ENCODE measurements at regions not wholly inside any gene's neighbourhood (a gene's known extent, or its start where the extent isn't known, plus 50 kb on each side); places are given as distances from the start of the nearest gene placed in this dataset.

- ATAC-seq (ENCODE audit: low read depth in 2 of 2) = no peak
- DNase-seq = no peak
- Mint-ChIP-seq H3K9me3 (peaks cover 13 to 63% (median 47%) of the 10 kb centered on the region in 7 donors), H3K4me3 (no peak overlapping the region), H3K36me3 (peaks cover 7 to 8% of the 10 kb centered on the region in 2 donors), H3K4me1 (no peaks in the 10 kb centered on the region), H3K27me3 (no peaks in the 10 kb centered on the region), H3K27ac (no peak overlapping the region)
Observed at GRCh38 chr6:85824329-85824728, 181.6 kb upstream of the SYNCRIP start.

DNA sequence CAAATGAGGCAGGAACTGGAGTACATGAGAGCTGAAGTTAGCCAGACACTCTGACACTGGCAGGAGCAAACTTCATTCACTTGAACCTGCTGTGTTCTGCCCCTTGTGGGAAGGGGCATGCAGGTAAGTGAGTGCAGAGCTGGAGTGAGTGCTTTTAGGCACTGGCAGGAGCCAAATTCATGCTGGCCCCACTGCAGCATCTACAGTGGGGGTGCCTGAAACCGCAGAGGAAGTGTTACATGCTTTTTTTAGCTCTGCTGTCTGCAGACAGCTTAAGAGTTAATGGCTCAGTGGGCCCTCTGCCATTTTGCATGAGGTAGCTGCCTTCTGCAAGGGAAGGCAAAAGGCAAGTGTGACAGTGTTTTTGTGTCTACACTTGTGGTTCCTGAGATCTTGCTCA is 167.9 kb upstream of the SYNCRIP start:
- H3K27me3 Mint-ChIP-seq = peaks cover 0 to 10% (median 0%) of the 10 kb centered on the region in 3 donors
- peaks cover 5 to 12% of the 10 kb centered on the region in 2 donors for H3K36me3 Mint-ChIP-seq
- ATAC-seq (ENCODE audit: low read depth in 2 of 2) = no peak
- H3K9me3 Mint-ChIP-seq = peaks cover 16 to 71% (median 40%) of the 10 kb centered on the region in 7 donors
- peak overlapping the region in 1 of 6 donors; percentile 71 for H3K27ac Mint-ChIP-seq
- no peak overlapping the region for H3K4me3 Mint-ChIP-seq
- no peak for DNase-seq
- H3K4me1 Mint-ChIP-seq = no peaks in the 10 kb centered on the region

DNA sequence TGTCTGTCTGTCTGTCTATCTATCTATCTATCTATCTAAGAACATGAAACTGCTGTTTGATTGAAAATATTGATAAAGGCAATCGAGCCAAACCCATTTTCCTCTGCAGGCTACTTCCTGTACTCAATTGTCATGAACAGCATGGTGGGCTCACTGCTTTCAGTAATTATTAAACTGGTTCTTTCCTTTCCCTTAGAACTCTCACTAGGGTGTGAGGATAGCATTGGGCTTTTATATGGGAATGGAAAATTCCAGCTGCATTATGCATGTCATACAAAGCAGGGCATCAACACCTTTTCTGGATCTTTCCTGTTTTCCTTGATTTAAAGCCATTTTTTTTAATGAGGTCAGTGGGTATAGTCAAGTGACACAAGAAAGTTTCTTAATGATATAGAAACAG is 161.0 kb upstream of the SYNCRIP start:
- ATAC-seq (ENCODE audit: low read depth in 2 of 2) = no peak

DNA sequence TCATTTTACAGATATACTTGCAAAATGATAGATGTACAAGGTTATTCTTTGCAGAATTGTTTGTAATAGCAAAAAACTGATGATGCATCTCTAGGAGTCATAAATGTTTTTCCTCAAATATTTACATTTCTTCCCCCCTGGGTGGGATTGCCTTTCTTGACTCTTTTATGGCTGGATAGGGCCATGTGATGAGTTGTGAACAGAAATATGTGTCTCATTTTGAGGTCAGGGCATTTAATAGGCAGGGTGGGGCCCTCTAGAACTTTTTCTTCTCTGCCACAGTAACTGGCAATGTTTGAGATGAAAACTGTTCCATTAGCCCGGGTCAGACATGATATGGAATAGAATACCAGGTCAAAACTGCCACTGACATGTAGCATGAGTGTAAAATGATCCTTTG is 159.5 kb upstream of the SYNCRIP start:
- no peak for ATAC-seq (ENCODE audit: low read depth in 2 of 2)
- H3K4me1 Mint-ChIP-seq = no peaks in the 10 kb centered on the region
- H3K27me3 Mint-ChIP-seq = peaks cover 0 to 8% (median 8%) of the 10 kb centered on the region in 3 donors
- no peak for DNase-seq
- peaks cover 0 to 7% of the 10 kb centered on the region in 2 donors for H3K36me3 Mint-ChIP-seq
- H3K27ac Mint-ChIP-seq = no peak overlapping the region
- H3K4me3 Mint-ChIP-seq = no peak overlapping the region
- peaks cover 3 to 9% (median 4%) of the 10 kb centered on the region in 7 donors for H3K9me3 Mint-ChIP-seq

More for the DNA sequence above, 161.0 kb upstream of the SYNCRIP start:
- H3K9me3 Mint-ChIP-seq = peaks cover 4 to 23% (median 13%) of the 10 kb centered on the region in 7 donors
- DNase-seq = no peak
- H3K4me1 Mint-ChIP-seq = no peaks in the 10 kb centered on the region
- H3K4me3 Mint-ChIP-seq = no peak overlapping the region
- H3K27ac Mint-ChIP-seq = no peak overlapping the region
- peaks cover 0 to 8% of the 10 kb centered on the region in 2 donors for H3K36me3 Mint-ChIP-seq
- H3K27me3 Mint-ChIP-seq = peaks cover 0 to 8% (median 5%) of the 10 kb centered on the region in 3 donors

DNA sequence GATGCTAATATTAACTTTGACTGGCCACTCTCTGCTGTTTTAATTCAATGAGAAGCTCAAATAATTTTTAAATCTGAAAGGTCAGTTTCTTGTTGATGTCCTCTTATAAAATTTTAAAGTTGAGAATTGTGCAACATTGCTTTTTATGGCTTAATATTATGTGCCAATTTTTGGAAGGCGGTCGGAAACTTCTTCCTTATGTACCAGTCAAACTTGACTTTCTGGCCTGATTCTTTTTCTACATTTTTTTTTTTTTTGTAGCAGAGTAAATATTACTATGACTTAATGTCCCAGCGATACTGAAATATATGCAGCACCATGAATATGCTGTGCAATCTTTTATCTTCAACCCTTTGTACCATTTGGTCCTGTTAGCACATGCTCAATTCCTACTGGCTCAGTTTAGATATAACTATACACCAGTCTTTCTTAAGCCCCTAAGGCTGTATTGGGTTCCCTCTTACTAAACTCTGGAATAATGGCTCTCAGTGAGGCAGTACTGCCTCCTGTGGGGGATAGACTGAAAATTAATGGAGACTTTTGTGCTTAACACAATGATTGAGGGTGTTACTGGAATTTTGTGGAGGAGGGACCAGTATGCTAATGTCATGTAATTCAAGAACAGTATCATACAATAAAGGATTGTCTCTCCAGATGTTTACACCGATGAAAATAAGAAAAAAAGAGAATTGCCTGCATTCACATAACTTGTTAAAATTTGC is 156.4 kb upstream of the SYNCRIP start:
- DNase-seq (no peak), ATAC-seq (ENCODE audit: low read depth in 2 of 2) (no peak)
- no peak overlapping the region for H3K4me3 Mint-ChIP-seq
- H3K9me3 Mint-ChIP-seq = peaks cover 0 to 3% (median 0%) of the 10 kb centered on the region in 7 donors
- H3K36me3 Mint-ChIP-seq = no peaks in the 10 kb centered on the region
- H3K27ac Mint-ChIP-seq = no peak overlapping the region
- H3K4me1 Mint-ChIP-seq = no peaks in the 10 kb centered on the region
- H3K27me3 Mint-ChIP-seq = peaks cover 0 to 24% (median 4%) of the 10 kb centered on the region in 3 donors

DNA sequence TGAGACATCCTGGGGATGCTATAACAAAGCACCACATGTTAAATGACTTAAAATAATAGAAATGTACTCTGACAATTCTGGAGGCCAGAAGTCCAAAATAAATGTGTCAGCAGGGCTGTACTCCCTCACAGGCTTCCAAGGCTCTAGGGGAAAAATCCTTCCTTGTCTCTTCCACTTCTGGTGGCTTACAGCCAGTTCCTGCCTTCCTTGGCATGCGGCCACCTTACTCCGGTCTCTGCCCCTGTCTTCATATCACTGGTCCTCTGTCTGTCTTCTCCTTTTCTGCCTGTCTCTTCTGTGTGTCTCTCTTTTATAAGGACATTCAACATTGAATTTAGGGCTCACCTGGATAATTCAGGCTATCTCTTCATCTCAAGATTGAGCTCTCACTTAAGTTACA is 155.3 kb upstream of the SYNCRIP start:
- no peak for ATAC-seq (ENCODE audit: low read depth in 2 of 2)
- Mint-ChIP-seq H3K4me1 (no peaks in the 10 kb centered on the region), H3K36me3 (no peaks in the 10 kb centered on the region), H3K4me3 (no peak overlapping the region), H3K27me3 (peaks cover 0 to 24% (median 4%) of the 10 kb centered on the region in 3 donors), H3K27ac (no peak overlapping the region), H3K9me3 (peaks cover 0 to 3% (median 0%) of the 10 kb centered on the region in 7 donors)
- DNase-seq = no peak

- Mint-ChIP-seq H3K9me3 (peaks cover 4 to 14% (median 5%) of the 10 kb centered on the region in 7 donors), H3K36me3 (no peaks in the 10 kb centered on the region), H3K27me3 (peaks cover 0 to 24% (median 4%) of the 10 kb centered on the region in 3 donors), H3K4me1 (no peaks in the 10 kb centered on the region), H3K4me3 (no peak overlapping the region), H3K27ac (no peak overlapping the region)
- DNase-seq = no peak
- no peak for ATAC-seq (ENCODE audit: low read depth in 2 of 2)
Observed at GRCh38 chr6:85795945-85796344, 153.3 kb upstream of the SYNCRIP start.

GRCh38 chr6:85792254-85792653 is 149.6 kb upstream of the SYNCRIP start:
- peaks cover 6 to 11% of the 10 kb centered on the region in 2 donors for H3K36me3 Mint-ChIP-seq
- no peak overlapping the region for H3K27ac Mint-ChIP-seq
- peaks cover 0 to 16% (median 4%) of the 10 kb centered on the region in 3 donors for H3K27me3 Mint-ChIP-seq
- no peak for ATAC-seq (ENCODE audit: low read depth in 2 of 2)
- H3K9me3 Mint-ChIP-seq = peaks cover 12 to 39% (median 17%) of the 10 kb centered on the region in 7 donors
- no peak overlapping the region for H3K4me3 Mint-ChIP-seq
- H3K4me1 Mint-ChIP-seq = no peaks in the 10 kb centered on the region
- DNase-seq = no peak

DNA sequence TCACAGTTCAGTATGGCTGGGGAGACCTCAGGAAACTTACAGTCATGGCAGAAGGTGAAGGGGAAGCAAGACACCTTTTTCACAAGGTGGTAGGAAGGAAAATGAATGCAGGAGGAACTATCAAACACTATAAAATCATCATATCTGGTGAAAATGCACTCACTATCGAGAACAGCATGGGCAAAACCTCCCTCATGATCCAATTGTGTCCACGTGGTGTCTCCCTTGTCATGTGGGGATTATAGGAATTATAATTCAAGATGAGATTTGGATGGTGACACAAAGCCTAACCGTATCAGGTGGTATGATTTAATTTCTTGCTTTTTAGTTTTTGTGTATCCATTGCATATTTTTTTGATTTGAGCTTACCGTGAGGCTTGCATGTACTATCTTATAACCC is 133.2 kb upstream of the SYNCRIP start:
- Mint-ChIP-seq H3K4me3 (no peak overlapping the region), H3K4me1 (no peaks in the 10 kb centered on the region), H3K9me3 (peaks cover 7 to 47% (median 27%) of the 10 kb centered on the region in 7 donors), H3K27me3 (peaks cover 12 to 23% (median 19%) of the 10 kb centered on the region in 3 donors), H3K36me3 (peaks cover 5 to 10% of the 10 kb centered on the region in 2 donors), H3K27ac (no peak overlapping the region)
- DNase-seq (no peak), ATAC-seq (ENCODE audit: low read depth in 2 of 2) (no peak)

GRCh38 chr6:85772641-85773040 is 130.0 kb upstream of the SYNCRIP start:
- ATAC-seq (ENCODE audit: low read depth in 2 of 2) (no peak), DNase-seq (no peak)
- Mint-ChIP-seq H3K27me3 (peaks cover 4 to 33% (median 19%) of the 10 kb centered on the region in 3 donors), H3K36me3 (peaks cover 5 to 10% of the 10 kb centered on the region in 2 donors), H3K4me3 (no peak overlapping the region), H3K4me1 (no peaks in the 10 kb centered on the region), H3K9me3 (peaks cover 5 to 16% (median 7%) of the 10 kb centered on the region in 7 donors), H3K27ac (no peak overlapping the region)

DNA sequence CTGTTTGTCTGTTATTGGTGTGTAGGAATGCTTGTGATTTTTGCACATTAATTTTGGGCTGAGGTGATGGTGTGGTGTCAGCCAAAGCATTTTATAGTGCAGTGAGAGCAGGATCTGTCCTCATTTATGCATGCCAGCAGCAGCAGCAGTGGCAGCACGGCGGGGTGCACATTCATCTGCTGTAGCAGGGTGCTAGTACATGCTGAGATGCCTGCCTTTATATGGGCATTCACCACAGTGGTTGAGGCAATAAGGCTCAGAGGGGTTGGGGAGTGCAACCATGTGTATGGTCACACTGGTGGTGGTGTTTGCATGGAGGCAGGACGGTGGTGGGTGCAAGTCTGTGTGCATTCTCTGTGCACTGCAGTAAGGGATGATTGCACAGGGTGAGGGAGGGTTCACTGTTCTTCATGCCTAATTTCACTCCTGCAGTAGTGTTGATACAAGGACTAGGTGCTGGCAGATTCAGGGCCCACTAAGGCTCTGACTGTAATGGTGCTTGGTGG is 129.3 kb upstream of the SYNCRIP start:
- no peak for ATAC-seq (ENCODE audit: low read depth in 2 of 2)
- Mint-ChIP-seq H3K4me3 (no peak overlapping the region), H3K4me1 (no peaks in the 10 kb centered on the region), H3K36me3 (peaks cover 2 to 4% of the 10 kb centered on the region in 2 donors), H3K27me3 (peaks cover 4 to 28% (median 19%) of the 10 kb centered on the region in 3 donors), H3K27ac (no peak overlapping the region), H3K9me3 (peaks cover 2 to 10% (median 5%) of the 10 kb centered on the region in 7 donors)
- DNase-seq = no peak

DNA sequence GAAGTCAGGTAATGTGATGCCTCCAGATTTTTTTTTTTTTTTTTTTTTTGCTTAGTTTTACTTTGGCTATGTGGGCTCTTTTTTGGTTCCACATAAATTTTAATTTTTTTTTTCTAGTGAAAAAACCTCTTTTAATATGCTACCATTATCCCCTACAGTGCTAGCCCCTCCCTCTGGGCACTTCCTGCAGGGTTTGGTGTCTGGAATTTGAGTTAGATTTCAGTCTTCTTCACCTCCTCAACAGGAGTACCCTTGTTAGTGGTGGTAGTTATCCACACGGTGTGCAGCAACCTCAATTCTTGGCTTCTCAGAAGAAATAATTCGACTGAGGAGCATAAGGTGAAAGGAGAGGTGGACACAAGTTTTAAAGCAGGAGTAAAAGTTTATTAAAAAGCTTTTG is 128.8 kb upstream of the SYNCRIP start:
- Mint-ChIP-seq H3K4me3 (no peak overlapping the region), H3K36me3 (no peaks in the 10 kb centered on the region), H3K27me3 (peaks cover 5 to 26% (median 20%) of the 10 kb centered on the region in 3 donors), H3K27ac (no peak overlapping the region), H3K9me3 (peaks cover 0 to 6% (median 3%) of the 10 kb centered on the region in 7 donors), H3K4me1 (no peaks in the 10 kb centered on the region)
- ATAC-seq (ENCODE audit: low read depth in 2 of 2) (no peak), DNase-seq (no peak)

- Mint-ChIP-seq H3K36me3 (no peaks in the 10 kb centered on the region), H3K4me3 (peak overlapping the region in 1 of 8 donors; percentile 11), H3K9me3 (peaks cover 0 to 5% (median 0%) of the 10 kb centered on the region in 7 donors), H3K27me3 (peaks cover 7 to 30% (median 29%) of the 10 kb centered on the region in 3 donors), H3K27ac (peak overlapping the region in 1 of 6 donors; percentile 75), H3K4me1 (no peaks in the 10 kb centered on the region)
- DNase-seq (no peak), ATAC-seq (ENCODE audit: low read depth in 2 of 2) (no peak)
Observed at GRCh38 chr6:85764844-85765243, 122.2 kb upstream of the SYNCRIP start.

GRCh38 chr6:85756982-85757381 is 114.3 kb upstream of the SYNCRIP start:
- Mint-ChIP-seq H3K4me3 (no peak overlapping the region), H3K9me3 (peaks cover 0 to 5% (median 0%) of the 10 kb centered on the region in 7 donors), H3K27me3 (peaks cover 0 to 15% (median 1%) of the 10 kb centered on the region in 3 donors), H3K27ac (no peak overlapping the region), H3K4me1 (no peaks in the 10 kb centered on the region), H3K36me3 (no peaks in the 10 kb centered on the region)
- no peak for DNase-seq
- ATAC-seq (ENCODE audit: low read depth in 2 of 2) = no peak
